Neural cell (in vitro differentiated cells): ENCODE measurements at regions not wholly inside any gene's neighbourhood (a gene's known extent, or its start where the extent isn't known, plus 50 kb on each side); places are given as distances from the start of the nearest gene placed in this dataset.

Source experiments
- EP300 ChIP-seq: fragments of 450-650 bp; conservative IDR thresholded peaks from 2 replicates; pipeline ENCODE4 v1.6.1; 2014; ENCODE audit warnings: antibody characterized with exemption, mild to moderate bottlenecking, moderate library complexity; ENCODE audit not compliant: poor library complexity, severe bottlenecking
- POLR2AphosphoS5 ChIP-seq: IDR thresholded peaks from 2 replicates; pipeline ENCODE4 v1.6.1; 2012
- RAD21 ChIP-seq: fragments of 450-650 bp; conservative IDR thresholded peaks from 2 replicates; pipeline ENCODE4 v1.6.1; 2014; ENCODE audit warnings: antibody characterized with exemption, mild to moderate bottlenecking, moderate library complexity
- SMC3 ChIP-seq: fragments of 450-650 bp; conservative IDR thresholded peaks from 2 replicates; pipeline ENCODE4 v1.6.1; 2014; ENCODE audit warnings: antibody characterized with exemption, mild to moderate bottlenecking, moderate library complexity; ENCODE audit not compliant: poor library complexity
- TF ChIP-seq, protein P1 (sequence below): fragments of 450-650 bp; IDR thresholded peaks from 2 replicates; pipeline ENCODE4 v1.5.1; 2014; ENCODE audit warnings: antibody characterized with exemption, mild to moderate bottlenecking, moderate library complexity; ENCODE audit not compliant: poor library complexity, severe bottlenecking
- TF ChIP-seq, protein P2 (sequence below): IDR thresholded peaks from 2 replicates; pipeline ENCODE4 v1.6.1; 2012; ENCODE audit warnings: borderline replicate concordance

DNA sequence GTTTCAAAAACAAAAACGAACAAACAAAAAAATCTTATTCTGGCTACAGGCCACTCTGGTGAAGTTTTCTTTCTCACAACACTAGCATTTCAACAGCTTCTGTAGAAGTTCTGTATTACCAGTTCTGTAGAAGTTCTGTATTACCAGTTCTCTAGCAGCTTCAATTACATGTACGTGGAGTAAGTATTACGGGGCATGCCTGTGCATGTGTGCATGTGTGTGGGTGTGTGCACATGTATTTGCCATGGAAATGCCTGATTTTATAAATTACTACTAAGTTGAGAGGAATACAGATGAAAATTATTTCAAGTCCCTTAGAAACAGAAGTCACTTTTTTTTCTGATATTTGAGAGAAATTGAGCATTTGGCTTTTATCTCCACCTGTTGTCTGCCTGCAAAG is 414.2 kb downstream of the FOXO1 start:
- TF ChIP-seq POLR2AphosphoS5 (no peak), EP300 (no peak), SMC3 (no peak), RAD21 (no peak)
- TF ChIP-seq, protein P1, sequence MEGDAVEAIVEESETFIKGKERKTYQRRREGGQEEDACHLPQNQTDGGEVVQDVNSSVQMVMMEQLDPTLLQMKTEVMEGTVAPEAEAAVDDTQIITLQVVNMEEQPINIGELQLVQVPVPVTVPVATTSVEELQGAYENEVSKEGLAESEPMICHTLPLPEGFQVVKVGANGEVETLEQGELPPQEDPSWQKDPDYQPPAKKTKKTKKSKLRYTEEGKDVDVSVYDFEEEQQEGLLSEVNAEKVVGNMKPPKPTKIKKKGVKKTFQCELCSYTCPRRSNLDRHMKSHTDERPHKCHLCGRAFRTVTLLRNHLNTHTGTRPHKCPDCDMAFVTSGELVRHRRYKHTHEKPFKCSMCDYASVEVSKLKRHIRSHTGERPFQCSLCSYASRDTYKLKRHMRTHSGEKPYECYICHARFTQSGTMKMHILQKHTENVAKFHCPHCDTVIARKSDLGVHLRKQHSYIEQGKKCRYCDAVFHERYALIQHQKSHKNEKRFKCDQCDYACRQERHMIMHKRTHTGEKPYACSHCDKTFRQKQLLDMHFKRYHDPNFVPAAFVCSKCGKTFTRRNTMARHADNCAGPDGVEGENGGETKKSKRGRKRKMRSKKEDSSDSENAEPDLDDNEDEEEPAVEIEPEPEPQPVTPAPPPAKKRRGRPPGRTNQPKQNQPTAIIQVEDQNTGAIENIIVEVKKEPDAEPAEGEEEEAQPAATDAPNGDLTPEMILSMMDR: no peak
- TF ChIP-seq, protein P2, sequence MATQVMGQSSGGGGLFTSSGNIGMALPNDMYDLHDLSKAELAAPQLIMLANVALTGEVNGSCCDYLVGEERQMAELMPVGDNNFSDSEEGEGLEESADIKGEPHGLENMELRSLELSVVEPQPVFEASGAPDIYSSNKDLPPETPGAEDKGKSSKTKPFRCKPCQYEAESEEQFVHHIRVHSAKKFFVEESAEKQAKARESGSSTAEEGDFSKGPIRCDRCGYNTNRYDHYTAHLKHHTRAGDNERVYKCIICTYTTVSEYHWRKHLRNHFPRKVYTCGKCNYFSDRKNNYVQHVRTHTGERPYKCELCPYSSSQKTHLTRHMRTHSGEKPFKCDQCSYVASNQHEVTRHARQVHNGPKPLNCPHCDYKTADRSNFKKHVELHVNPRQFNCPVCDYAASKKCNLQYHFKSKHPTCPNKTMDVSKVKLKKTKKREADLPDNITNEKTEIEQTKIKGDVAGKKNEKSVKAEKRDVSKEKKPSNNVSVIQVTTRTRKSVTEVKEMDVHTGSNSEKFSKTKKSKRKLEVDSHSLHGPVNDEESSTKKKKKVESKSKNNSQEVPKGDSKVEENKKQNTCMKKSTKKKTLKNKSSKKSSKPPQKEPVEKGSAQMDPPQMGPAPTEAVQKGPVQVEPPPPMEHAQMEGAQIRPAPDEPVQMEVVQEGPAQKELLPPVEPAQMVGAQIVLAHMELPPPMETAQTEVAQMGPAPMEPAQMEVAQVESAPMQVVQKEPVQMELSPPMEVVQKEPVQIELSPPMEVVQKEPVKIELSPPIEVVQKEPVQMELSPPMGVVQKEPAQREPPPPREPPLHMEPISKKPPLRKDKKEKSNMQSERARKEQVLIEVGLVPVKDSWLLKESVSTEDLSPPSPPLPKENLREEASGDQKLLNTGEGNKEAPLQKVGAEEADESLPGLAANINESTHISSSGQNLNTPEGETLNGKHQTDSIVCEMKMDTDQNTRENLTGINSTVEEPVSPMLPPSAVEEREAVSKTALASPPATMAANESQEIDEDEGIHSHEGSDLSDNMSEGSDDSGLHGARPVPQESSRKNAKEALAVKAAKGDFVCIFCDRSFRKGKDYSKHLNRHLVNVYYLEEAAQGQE: no peak
